GM03348 (cell line): ENCODE measurements at regions not wholly inside any gene's neighbourhood (a gene's known extent, or its start where the extent isn't known, plus 50 kb on each side); places are given as distances from the start of the nearest gene placed in this dataset.
"Not testable (repeated sequence)": the region's sequence is repeated elsewhere in the genome, so short reads cannot be mapped to it uniquely, and the experiment has no call there.

Source experiments
- DNase-seq: peaks from one replicate; pipeline ENCODE4 v3.0.0; 2012; ENCODE audit warnings: low spot score

- no peak for DNase-seq
Observed at GRCh38 chr13:59247171-59247570, 916.6 kb downstream of the DIAPH3 start.

GRCh38 chr13:59250336-59251189 lies 913.2 kb downstream of the DIAPH3 start:
- no peak for DNase-seq

GRCh38 chr13:59259165-59260000 lies 904.3 kb downstream of the DIAPH3 start:
- no peak for DNase-seq

- DNase-seq, result no peak
Observed at GRCh38 chr13:59261928-59262488, 901.7 kb downstream of the DIAPH3 start.

GRCh38 chr13:59263531-59263930 lies 900.2 kb downstream of the DIAPH3 start:
- no peak for DNase-seq

- DNase-seq, result no peak
Observed at GRCh38 chr13:59266478-59267063, 897.2 kb downstream of the DIAPH3 start.

- DNase-seq, result no peak
Observed at GRCh38 chr13:59269476-59269875, 894.3 kb downstream of the DIAPH3 start.

GRCh38 chr13:59270327-59270726 lies 893.4 kb downstream of the DIAPH3 start:
- DNase-seq, result no peak

GRCh38 chr13:59274958-59275727 lies 888.6 kb downstream of the DIAPH3 start:
- no peak for DNase-seq

- DNase-seq, result no peak
Observed at GRCh38 chr13:59276436-59276835, 887.3 kb downstream of the DIAPH3 start.

- no peak for DNase-seq
Observed at GRCh38 chr13:59277106-59277505, 886.6 kb downstream of the DIAPH3 start.

- DNase-seq, result no peak
Observed at GRCh38 chr13:59279028-59279427, 884.7 kb downstream of the DIAPH3 start.

- DNase-seq, result no peak
Observed at GRCh38 chr13:59279576-59279975, 884.2 kb downstream of the DIAPH3 start.

GRCh38 chr13:59280297-59280696 lies 883.4 kb downstream of the DIAPH3 start:
- DNase-seq, result no peak

GRCh38 chr13:59281453-59281852 lies 882.3 kb downstream of the DIAPH3 start:
- DNase-seq, result no peak

- not testable (repeated sequence) for DNase-seq
Observed at GRCh38 chr13:59292240-59292639, 871.5 kb downstream of the DIAPH3 start.

GRCh38 chr13:59299584-59299983 lies 864.1 kb downstream of the DIAPH3 start:
- no peak for DNase-seq

GRCh38 chr13:59300355-59301173 lies 863.2 kb downstream of the DIAPH3 start:
- no peak for DNase-seq

GRCh38 chr13:59301174-59301567 lies 862.6 kb downstream of the DIAPH3 start:
- DNase-seq, result no peak

GRCh38 chr13:59303433-59303832 lies 860.3 kb downstream of the DIAPH3 start:
- DNase-seq, result no peak

- no peak for DNase-seq
Observed at GRCh38 chr13:59304596-59304995, 859.1 kb downstream of the DIAPH3 start.
